Bronchial epithelial cell (primary cell): ENCODE measurements at regions not wholly inside any gene's neighbourhood (a gene's known extent, or its start where the extent isn't known, plus 50 kb on each side); places are given as distances from the start of the nearest gene placed in this dataset.

Experiments used
- DNase-seq: peaks from one replicate; pipeline ENCODE4 v3.0.0-alpha.2; 2010; ENCODE audit warnings: low read depth
- FAIRE-seq: peaks from 2 replicates; lab custom pipeline; 2011; peaks lifted over from hg19 to GRCh38; lab: Jason Lieb, UNC
- H3K27me3 ChIP-seq: 2 replicates; pipeline ENCODE4 v1.5.1; 2011; ENCODE audit warnings: low read length; ENCODE audit not compliant: control insufficient read depth, insufficient read depth
- H3K36me3 ChIP-seq: 2 replicates; pipeline ENCODE4 v1.5.1; 2011; ENCODE audit warnings: low read length; ENCODE audit not compliant: control insufficient read depth, insufficient read depth
- H3K4me3 ChIP-seq: 2 replicates; pipeline ENCODE4 v1.5.1; 2011; ENCODE audit warnings: mild to moderate bottlenecking, low read depth, low read length, control low read depth
- TF ChIP-seq, protein P1 (sequence below): IDR thresholded peaks from 2 replicates; pipeline ENCODE4 v1.5.1; 2011; ENCODE audit warnings: mild to moderate bottlenecking, moderate library complexity, low read length, control low read depth, inconsistent platforms; ENCODE audit not compliant: insufficient read depth, severe bottlenecking

DNA sequence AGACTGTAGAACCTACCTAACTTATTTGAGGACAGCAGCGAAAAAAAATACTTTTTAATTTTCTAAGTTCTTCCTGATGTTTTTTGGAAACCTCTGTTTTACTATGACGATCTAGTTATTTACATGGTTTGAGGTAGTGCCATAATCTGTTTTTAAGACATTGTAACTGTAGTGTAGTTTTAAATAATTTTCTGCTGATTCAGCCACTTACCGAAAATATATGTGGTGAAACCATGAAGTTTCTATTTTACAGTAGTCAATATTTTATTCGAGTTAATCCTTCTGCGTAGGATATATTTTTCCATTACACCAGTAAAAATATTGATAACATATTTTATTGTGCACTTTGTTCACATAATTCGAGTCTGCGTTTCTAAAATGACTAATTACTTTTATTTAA, 121.7 kb upstream of the RRP15 start:
- no peak for DNase-seq
- H3K36me3 ChIP-seq, result no peaks in the 10 kb centered on the region
- no peak for FAIRE-seq
- TF ChIP-seq, protein P1, sequence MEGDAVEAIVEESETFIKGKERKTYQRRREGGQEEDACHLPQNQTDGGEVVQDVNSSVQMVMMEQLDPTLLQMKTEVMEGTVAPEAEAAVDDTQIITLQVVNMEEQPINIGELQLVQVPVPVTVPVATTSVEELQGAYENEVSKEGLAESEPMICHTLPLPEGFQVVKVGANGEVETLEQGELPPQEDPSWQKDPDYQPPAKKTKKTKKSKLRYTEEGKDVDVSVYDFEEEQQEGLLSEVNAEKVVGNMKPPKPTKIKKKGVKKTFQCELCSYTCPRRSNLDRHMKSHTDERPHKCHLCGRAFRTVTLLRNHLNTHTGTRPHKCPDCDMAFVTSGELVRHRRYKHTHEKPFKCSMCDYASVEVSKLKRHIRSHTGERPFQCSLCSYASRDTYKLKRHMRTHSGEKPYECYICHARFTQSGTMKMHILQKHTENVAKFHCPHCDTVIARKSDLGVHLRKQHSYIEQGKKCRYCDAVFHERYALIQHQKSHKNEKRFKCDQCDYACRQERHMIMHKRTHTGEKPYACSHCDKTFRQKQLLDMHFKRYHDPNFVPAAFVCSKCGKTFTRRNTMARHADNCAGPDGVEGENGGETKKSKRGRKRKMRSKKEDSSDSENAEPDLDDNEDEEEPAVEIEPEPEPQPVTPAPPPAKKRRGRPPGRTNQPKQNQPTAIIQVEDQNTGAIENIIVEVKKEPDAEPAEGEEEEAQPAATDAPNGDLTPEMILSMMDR, result no peak
- H3K4me3 ChIP-seq, result no peak overlapping the region
- peaks cover 27% of the 10 kb centered on the region for H3K27me3 ChIP-seq

DNA sequence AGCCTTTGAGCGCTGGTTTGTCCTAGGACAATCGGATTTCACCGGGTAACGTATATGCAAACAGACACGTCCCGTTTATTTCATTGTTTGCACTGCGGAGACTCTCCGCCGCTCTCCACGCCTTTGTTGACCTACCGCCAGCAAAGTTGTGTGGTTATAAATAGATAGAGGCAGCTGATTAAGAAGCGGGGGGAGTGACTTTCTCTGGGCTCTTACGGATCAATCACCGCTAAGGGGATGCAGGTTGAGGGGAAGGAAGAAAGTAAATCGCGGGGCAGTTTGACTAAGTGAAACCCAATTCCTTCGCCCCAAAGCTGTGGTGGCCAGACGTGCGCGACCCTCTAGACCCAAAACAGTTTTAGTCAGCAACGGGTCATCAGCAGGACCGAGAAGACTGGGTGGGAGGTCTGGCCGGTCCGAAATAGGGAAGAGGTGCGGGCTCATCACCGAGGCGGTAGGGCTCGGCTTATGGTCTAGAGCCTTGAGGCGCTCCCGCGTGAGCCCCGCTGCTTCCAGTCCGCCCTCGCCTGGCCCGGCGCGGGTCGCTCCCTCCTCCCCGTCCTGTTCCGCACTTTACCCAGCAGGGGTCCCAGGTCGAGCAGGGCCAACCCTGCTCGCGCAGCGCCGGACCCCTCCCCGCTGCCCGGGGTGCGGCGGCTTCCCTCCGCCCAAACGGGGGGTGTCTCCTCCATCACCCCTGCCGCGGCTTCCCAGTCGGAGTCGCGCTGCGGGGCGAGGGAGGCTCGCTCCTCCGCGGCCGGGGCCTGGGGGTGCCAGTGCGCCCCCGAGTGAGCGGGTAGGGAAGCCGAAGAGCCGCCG, 120.8 kb upstream of the RRP15 start:
- Histone ChIP-seq H3K36me3 (no peaks in the 10 kb centered on the region), H3K4me3 (peak overlapping the region; percentile 26), H3K27me3 (peaks cover 27% of the 10 kb centered on the region)
- no peak for FAIRE-seq
- peak; percentile 29 for DNase-seq
- TF ChIP-seq, protein P1, result no peak

DNA sequence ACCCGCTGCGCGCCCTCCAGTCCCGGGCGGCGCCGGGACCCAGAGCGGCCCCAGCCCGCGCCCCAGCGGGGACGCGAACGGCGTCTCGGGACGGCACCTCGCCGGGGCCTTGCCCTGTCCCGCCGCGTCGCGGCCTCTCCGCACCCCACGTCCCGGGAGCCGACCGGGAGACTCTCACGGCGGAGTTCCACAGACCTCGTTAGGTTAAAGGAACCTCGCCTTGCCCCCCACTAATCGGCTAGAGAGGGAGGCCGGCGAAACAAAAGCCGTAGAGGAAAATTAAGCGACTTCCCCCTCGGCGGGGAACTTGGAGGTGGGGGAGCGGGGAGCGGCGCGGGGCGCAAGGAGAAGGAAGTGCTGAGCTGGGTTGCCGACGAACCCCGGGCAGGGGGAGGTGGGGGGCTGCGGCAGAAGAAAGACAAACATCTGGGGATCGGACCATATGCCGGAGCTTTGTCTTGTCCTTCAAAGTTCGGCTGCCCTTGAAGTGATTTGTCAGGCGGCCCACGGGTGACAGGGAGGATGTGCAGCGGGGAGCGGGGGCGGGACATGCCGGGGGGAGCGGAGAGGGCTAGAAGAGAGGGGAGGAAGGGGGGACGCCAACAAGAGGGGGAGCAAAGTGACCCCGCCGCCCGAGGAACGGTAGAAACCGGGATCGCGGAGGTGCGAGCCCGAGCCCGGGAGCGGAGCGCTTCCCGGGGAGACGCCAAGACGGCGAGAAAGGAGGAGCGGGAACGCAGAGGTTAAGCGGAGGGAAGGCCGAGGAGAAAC, 120.0 kb upstream of the RRP15 start:
- Histone ChIP-seq H3K36me3 (no peaks in the 10 kb centered on the region), H3K4me3 (peak overlapping the region; percentile 26), H3K27me3 (peaks cover 27% of the 10 kb centered on the region)
- FAIRE-seq (no peak), DNase-seq (no peak)
- TF ChIP-seq, protein P1, result no peak

DNA sequence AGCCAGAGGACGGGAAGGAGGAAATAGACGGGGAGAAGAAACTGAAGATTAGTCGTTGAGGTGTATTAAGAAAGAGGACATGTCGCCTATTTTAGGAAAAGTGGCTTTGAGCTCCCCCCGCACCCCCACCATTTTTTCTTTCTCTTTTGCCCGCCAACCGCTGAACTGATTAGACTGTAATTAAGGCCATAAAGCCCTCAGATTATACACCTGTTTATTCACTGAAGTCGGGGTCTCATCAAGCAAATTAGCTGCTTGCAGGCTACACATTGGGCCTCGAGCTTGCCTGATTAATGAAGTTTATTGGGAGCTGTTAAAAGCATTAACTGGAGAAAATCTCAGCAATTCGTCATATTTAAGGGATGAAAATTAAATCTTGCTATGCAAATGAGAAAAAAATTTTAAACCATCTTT, 119.4 kb upstream of the RRP15 start:
- TF ChIP-seq, protein P1, result no peak
- Histone ChIP-seq H3K27me3 (peaks cover 27% of the 10 kb centered on the region), H3K36me3 (no peaks in the 10 kb centered on the region), H3K4me3 (no peak overlapping the region)
- FAIRE-seq (no peak), DNase-seq (no peak)

DNA sequence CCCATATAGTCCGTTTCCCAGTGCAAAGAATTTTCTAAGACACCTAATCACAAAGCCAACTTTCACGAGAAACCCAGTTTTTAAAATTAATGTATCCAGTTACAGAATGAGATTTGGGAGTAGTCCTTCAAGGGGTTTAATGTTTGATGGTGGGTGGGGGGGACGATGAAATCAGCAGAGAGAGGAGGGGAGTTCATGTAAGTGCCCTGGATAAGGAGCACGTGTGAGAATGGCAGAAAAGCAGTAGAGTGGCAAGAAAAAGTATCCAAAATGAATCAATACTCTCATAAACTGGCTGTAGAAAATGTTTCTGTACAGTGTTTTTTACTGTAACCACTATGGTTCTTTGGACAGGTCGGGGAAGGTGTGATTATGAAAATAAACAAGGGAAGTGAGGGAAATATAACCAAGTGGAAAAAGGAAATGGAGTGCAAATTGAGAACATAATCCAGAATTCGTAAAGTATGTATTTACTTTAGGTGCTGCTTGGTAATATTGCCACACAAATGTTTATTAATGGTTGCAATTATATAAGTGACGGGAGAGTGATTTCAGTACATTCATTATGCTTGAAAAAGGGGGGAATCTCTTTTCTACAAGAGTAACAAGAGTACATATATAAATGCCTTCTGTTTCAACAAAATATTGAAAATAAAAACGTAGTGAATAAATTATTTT, 118.7 kb upstream of the RRP15 start:
- no peak overlapping the region for H3K4me3 ChIP-seq
- no peaks in the 10 kb centered on the region for H3K36me3 ChIP-seq
- no peak for DNase-seq
- FAIRE-seq, result no peak
- peaks cover 27% of the 10 kb centered on the region for H3K27me3 ChIP-seq
- TF ChIP-seq, protein P1, result no peak
